HG02678 (cell line): ENCODE measurements at regions not wholly inside any gene's neighbourhood (a gene's known extent, or its start where the extent isn't known, plus 50 kb on each side); places are given as distances from the start of the nearest gene placed in this dataset.
"Not testable (repeated sequence)": the region's sequence is repeated elsewhere in the genome, so short reads cannot be mapped to it uniquely, and the experiment has no call there.

Source experiments
- ATAC-seq: cut with Tn5 transposase; IDR thresholded peaks from one replicate; pipeline ENCODE4 v1.9.1; 2021; ENCODE audit warnings: mild to moderate bottlenecking, moderate library complexity; ENCODE audit not compliant: unreplicated experiment

DNA sequence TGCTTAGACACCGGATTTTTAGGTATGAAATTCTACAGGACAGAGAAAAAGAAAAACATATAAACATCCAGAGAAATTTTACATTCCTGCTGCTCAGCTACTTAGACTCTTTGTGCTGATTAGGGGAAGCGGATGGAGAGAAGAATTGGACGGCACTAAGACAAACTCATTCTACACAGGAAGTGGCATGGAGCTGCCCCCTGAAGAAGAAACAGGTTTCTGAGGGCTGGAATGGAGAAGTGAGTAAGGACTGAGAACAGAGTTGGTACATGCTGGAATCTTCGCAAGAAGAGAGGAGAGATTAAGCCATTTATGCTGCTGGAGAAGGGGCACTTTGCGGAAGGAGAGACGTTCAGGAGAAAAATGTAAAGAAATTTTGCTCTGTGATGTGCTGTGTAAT, 253.0 kb upstream of the ERBB4 start:
- no peak for ATAC-seq

DNA sequence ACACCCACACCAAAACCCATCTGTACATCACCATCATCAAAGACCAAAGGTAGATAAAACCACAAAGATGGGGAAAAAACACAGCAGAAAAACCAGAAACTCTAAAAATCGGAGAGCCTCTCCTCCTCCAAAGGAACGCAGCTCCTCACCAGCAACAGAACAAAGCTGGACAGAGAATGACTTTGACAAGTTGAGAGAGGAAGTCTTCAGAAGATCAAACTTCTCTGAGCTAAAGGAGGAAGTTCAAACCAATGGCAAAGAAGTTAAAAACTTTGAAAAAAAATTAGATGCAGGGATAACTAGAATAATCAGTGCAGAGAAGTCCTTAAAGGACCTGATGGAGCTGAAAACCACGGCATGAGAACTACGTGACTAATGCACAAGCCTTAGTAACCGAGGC, 247.5 kb upstream of the ERBB4 start:
- ATAC-seq: not testable (repeated sequence)

DNA sequence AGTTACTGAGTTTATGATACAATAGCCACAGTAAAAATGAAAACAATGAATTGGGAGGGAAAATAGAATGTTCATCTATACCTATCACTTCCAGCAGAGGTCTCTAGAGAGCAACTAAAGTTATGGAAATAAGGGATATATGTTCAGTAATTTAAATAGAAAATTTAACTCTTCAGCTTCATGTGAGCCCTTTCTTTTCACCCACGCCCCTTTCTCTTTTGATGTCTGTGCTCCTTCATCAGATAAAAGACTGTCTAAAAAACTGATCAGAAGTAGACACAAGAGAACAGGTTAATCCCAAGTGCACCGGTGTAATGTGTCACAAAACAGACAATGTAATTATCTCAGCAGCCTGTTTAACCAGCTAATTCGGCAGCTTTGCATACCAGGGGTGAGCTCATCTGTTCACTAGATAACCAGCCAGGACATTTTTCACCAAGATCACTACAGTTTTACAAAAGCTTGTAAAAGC, 238.5 kb upstream of the ERBB4 start:
- ATAC-seq: peak; percentile 78

DNA sequence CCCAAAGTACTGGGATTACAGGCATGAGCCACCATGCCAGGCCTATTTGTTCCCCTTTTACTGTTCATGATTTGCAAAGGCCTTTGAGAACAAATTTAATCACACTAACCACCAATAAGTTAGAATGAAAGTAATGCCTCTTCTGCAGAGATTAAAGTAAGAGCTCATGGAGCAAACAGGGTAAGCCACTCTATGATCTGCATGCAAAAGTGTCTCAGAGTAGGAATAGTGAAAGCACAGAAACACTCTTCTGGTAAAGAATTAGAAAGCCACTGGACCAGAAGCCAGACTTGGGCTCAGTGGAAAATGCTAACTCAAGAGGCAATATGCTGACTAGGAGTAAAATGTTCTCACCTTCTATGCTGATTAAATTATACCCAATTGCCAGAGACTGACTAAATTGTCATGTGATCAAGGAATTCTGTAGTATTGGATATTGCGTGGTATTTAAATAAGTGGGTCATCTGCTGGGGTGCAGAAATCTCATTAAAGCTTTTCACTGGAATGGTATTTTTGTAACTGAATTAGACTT, 235.3 kb upstream of the ERBB4 start:
- ATAC-seq: no peak

DNA sequence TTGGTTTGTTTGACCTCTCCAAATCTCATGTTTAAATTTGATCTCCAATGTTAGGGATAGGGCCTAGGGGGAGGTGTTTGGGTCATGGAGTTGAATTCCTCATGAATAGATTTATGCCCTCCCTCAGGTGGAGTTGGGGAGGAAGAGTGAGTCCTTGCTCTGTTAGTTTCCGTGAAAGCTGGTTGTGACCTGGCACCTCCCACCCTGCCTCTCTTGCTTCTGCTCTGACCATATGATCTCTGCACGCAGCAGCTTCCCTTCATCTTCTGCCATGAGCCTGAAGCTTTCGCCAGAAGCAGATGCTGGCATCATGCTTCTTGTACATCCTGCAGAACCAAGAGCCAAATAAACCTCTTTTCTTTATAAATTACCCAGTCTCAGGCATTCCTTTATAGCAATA, 231.6 kb upstream of the ERBB4 start:
- no peak for ATAC-seq

DNA sequence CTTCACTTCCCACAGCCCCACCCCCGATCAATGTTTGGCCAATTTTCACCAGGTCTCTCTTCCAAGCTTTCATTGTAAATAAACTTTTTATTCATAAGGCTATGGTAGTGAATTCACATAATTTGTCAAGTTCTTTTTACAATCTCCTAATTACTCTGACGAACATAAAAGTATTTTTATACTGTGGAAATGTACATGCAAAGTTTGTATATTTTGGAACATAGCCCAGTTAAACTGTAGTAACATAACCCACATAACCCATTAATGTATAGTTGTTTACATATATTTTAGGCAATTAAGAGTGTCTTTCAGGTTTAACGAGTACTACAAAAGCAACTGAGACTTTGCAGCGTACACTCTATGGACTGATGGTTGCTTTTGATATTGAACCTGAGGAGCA, 228.3 kb upstream of the ERBB4 start:
- no peak for ATAC-seq

DNA sequence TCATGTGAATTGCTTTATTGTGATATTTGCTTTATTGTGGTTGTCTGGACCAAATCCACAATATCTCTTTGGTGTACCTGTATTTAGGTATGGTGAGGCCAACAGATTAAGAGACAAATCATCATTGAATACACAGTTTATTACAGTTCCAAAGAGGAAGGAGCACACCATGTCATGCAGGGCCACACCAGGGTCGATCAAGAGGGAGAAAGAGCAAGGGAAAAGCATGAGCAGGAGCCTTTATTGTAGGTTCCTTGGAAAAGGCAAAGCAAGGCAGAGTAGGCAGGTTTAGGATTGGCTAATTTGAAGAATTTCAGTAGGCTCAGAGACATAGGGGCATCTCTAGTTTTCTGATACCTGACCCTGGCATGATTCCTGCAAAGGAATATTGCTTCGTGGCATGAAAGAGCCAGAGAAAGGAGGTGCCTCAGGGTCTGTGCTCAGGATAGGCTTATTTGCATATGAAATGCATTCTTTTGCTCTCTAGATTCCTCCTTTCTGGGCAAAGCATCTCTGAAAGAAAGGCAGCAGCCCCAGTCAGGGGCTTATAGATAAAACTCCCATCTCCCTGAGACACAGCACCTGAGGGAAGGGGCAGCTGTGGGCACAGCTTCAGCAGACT, 214.2 kb upstream of the ERBB4 start:
- ATAC-seq: no peak

DNA sequence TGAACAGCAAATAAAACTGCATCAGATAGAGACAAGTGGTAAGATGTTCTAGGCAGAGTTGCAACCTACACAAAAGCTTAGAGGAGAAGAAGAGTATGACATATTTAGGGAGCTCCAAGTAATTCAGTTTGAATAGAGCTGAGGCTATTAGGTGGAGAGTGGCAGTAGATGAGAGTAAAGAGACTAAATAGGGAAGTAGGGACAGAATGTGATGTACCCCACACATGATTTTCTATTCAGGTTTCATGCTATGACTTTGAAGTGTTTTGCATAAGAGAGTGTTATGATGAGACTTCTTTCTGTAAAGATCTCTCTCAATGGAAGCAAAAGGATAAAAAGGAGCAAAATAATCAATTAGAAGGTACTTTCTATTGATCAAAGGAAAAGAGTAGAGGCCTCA, 206.8 kb upstream of the ERBB4 start:
- ATAC-seq: peak; percentile 79

DNA sequence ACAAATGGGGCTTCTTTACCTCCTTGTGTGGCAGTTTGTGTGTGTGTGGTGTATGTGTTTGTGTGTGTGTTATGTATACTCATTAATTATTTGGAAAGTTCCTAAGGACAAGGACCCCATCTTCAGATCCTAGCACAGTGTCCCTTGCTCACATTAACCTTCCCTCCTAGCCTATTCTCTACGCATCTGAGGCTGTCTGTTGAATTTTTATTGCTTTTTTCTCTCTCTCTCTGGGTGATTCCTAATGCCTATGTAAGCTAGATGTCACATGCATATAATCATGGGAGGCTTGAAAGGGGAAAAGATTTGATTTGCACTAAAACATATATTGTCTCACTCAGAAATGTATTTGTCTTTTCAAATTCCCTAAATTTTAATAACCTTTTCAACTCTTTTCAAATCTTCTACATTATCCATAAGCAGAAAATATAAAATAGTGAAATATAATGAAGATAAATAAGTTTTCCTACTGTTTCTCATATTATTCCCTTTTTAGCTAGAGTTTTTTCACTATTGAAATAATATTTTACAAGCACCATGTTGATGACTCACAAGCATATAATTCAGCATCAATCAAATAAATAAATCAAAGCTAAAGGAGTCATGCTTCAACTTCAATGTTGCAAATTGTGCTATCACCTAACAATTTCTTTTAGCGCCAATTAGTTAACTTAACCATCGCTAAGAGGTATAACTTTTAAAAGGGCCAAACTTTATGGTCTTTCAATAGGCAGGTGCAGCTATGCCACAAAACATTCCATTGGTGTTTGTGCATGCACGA, 199.0 kb upstream of the ERBB4 start:
- no peak for ATAC-seq

DNA sequence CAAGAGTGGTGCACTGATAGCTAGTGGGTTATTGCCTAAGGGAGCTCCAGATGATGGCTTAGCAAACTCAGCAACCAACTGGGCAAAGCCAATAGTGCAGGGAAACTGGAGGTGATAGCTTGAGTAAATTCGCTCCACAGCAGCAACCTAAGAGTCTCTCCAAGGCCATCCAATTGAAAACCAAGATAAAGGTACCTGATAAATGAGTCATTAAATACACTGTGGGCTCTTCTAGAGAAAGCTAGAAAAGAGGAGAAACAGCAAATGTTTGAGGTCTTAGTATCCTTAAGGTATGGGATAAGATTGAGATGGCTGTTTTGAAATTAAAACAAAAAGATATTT, 197.8 kb upstream of the ERBB4 start:
- ATAC-seq: no peak

DNA sequence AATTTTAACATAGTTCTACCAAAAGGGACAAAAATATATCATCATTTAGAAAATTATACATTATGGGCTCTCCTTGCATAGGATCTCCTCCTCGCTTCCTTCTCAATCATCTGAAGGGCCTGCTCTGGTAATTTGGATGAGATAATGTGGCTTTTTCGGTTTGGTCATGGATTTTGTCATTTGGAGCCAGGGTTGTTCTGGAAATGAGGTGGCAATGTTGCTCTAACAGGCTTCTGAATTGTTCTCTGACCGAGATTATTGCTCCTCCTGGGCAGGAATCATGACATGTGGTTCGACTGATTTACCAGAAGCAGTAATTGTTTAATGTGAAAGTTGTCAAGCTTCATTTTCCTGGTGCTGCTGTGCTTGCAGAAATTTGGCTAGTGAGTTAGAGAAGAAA, 194.7 kb upstream of the ERBB4 start:
- ATAC-seq: peak; percentile 38

DNA sequence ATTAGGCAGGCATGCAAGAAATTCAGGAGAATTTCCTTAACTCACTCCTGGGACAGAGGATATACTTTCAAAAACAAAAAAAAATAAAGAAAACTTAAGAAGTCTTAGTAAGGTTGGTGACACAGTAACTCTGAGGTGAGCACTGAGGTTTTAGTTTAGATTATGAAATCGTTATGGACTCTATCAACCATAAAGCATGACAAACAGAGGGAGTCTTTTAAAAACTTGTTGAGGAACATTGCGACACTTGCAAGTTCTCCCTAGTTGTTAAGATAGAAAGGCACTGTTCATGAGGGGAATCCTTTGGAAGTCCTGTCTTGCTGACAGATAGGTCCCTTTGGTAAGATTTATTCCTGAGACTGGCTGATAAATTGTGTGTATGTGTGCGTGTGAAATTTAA, 194.3 kb upstream of the ERBB4 start:
- no peak for ATAC-seq

DNA sequence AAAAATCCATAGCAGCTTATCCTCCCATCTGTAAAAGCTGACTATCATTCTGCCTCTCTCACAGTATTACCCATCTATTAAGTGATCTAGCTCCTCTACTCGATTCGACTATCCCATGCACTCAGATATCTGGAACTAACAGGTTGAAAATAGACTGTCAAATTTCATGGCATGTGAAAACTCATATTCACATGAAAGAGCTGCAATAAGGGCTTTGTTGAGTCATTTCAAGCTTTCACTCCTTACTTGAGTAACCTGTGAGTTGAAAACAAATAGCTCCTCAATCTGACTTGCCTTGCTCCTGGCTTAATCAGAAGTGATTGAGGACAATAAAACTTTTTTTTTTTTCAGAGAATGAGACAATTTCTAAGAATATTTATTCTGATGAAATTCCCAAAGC, 192.4 kb upstream of the ERBB4 start:
- ATAC-seq: peak; percentile 76

DNA sequence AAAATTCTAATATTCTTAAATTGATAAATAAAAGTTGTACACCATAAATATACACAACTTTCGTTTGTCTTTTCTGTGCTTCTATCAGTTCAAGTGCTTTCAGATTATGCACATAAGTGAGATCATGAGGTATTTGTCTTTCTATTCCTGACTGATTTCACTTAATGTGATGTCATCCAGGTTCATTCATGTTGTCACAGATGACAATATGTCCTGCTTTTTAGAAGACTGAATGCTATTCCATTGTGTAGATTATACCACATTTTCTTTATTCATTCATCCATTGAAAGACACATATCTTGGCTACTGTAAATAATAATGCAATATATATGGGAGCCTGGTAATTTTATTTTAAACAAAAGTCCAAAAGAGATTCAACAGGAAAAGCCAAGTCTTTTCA, 190.1 kb upstream of the ERBB4 start:
- ATAC-seq: no peak

DNA sequence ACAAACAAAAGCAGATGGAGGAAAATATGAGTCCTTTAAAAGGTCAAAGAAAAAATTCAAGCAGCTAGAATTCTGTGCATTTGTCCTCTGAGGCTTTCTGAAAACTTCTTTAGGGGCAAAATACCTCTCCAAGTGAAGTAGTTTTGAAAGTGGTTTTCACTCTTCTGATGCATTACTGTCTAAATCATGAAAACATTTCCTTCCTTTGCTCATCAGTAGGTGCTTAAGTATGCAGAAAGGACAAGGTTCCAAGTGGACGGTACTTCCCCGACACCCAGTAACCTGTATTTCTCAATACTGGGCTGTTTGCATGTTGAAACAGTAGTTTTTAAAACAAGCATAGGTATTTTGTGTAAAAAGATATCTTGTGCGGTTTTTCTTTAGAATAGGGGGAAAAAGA, 189.1 kb upstream of the ERBB4 start:
- peak; percentile 46 for ATAC-seq

DNA sequence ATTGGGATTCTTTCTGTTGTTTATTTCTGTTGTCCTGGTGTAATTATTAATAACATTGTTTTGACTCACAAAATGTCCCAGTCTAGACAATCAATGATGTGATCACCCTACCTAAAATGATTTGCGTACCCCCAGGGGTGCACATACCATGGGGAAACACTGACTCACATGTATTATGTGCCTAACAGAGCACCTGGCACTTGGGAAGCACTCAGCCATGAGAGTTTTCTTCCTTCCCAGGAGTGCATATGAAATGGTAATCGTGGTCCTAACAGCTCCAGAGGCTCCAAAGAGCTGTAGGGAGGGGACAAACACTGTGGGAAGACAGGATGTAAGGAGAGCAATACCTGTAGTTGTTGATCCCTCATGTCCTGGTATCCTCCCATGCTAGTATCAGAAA, 187.8 kb upstream of the ERBB4 start:
- ATAC-seq: no peak

DNA sequence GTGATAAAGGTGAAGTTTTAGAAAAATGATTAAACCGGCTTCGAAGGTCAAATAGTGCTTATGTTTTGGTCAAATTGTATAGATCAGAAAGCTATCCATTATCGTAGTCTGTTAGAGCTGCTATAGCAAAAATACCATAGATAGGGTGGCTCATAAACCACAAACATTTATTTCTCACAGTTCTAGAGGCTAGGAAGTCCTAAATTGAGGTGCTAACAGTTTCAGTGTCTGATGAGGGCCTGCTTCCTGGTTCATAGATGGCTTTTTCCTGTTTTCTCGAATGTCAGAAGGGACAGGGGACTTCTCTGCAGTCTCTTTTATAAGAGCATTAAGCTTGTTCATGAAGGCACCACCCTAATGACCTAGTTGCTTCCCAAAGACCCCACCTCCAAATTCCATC, 186.6 kb upstream of the ERBB4 start:
- ATAC-seq: no peak

DNA sequence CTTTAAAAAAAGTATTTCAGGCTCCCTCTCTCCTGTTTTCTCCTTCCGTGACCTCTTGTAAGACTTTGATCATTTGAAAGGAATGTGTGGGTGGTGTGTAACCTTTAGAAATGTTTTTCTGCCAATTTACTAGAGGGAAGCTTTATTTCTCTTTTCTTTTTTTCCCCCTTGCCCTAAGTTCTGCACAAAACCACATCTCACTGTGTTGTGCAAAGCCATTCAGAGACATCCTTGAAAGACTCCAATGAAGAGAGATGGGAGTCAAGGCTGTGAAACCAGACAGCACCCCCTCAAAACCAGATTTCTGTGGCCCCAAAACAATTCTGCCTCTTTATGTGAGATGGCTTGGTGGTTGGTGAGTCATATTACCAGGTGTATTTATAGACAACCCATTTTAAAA, 184.6 kb upstream of the ERBB4 start:
- ATAC-seq: no peak

DNA sequence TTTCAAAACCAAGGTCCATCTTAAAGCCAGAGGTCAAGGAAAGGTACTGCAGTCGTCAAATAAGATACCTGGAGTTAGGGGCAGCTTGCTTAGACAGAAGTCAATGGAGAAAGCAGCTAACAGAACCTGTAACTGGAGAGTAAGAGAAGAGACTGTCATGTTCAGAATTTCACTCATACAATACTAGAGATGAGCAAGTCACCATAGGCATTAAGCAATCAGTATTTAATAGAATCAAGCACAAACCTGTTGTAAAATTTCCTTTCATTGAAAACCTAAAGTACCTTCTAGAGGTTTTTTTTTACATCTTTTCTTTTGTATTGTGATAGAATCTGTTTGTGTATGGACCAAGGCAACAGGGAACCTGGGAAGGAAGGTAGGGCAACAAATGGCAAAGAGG, 183.4 kb upstream of the ERBB4 start:
- ATAC-seq: no peak

DNA sequence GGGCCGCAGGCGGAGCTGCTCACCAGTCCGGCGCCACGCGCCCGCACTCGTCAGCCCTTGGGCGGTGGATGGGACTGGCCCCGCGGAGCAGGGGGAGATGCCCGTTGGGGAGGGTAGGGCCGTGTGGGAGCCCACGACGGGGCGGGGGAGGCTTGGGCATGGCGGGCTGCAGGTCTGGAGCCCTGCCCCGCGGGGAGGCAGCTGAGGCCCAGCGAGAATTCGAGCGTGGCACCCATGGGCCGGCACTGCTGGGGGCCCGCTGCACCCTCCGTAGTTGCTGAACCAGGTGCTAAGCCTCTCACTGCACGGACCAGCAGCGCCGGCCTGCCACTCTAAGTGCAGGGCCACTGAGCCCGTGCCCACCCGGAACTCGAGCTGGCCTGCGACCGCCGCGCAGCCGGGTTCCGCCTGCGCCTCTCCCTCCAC, 182.4 kb upstream of the ERBB4 start:
- ATAC-seq: no peak

DNA sequence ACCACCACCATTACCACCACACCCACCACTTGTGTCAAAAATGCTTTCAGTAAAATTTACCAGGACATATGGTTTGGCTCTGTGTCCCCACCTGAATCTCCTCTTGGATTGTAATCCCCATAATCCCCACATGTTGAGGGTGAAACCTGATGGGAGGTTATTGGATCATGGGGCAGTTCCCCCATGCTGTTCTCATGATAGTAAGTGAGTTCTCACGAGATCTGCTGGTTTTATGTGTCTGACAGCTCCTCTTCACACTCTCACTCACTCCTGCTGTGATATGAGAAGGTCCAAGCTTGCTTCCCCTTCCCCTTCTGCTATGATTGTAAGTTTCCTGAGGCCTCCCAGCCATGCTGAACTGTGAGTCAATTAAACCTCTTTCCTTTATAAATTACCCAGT, 176.8 kb upstream of the ERBB4 start:
- ATAC-seq: not testable (repeated sequence)

DNA sequence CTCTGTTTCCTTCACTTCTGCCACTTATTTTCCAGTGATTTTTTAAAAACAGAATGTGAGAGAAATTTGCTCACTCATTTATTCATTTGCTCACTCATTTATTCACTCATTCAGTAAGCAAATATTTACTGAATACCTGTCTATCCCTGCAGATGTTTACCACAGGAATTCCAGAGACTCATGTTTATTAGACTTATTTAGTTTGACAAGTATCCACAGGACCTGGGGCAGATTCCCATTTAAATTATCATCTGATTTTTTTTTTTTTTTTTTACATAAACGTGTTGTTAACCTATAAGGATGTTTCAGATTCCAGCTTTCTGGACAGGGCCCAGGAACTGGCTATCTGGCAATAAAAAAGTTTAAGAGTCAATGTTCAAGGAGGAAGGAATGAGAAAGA, 175.1 kb upstream of the ERBB4 start:
- ATAC-seq: no peak

DNA sequence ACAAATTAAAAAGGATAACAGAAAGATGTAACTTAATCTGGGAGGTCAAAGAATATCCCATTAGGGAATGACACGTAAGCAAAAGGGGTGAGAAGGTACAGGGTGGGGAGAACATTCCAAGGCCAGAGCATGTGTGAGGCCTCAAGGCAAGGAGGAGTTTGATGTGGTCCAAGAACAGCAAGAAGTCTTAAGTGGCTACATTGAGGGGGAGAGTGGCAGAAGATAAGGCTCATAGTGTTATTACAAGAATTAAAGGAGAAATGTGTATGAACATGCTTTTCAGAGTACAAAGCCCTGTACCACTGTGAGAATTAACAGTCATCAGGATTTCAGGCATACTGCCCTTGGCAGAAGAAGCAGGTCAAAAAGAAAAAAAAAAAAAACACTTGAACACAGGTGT, 174.4 kb upstream of the ERBB4 start:
- ATAC-seq: no peak
